ENCODE measurements at regions not wholly inside any gene's neighbourhood (a gene's known extent, or its start where the extent isn't known, plus 50 kb on each side); places are given as distances from the start of the nearest gene placed in this dataset.

GRCh38 chr4:58216461-58216860 is 1106.3 kb upstream of the IGFBP7 start:
- no peak for DNase-seq (ENCODE audit: low read depth in 2 of 3, low spot score in 2 of 3)

DNA sequence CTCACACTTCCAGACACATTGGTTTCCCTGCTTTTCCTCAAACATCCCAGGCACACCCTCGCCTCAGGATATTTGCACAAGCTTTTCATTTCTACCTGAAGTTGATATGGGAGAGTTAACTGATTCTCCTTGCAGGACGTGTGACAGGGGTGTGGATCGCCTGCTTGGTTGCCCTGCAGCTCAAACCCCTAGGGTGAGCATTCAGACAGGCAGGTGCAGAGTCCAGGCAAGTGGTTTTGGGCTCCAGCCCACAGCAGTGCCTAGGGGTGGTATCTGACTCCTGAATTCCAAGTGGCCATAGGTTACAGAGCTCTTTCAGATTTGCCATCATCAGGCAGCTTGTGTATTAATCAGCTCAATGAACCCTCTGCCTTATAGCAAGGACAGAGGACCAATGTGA is 1104.2 kb upstream of the IGFBP7 start:
- DNase-seq (ENCODE audit: low read depth in 2 of 3, low spot score in 2 of 3), result no peak

DNA sequence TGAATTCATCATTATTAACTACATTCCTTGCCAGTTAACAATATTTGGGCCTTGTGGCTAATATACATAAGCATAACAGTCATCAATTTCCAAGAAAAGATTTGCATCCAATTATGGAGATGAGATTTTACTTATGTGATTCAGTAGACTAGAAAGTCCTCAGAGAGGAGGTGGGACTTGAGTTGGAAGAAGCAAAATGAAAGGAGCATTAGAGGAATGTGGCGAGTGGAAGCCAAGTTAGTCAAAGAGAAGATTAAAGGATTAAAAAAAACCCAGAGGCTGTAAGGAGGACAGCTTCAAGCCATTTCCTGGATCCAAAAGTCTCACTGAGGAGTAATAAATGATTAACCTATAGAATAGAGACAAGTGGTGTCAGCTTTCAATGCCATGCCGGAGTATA is 1099.4 kb upstream of the IGFBP7 start:
- DNase-seq (ENCODE audit: low read depth in 2 of 3, low spot score in 2 of 3), result no peak

- no peak for DNase-seq (ENCODE audit: low read depth in 2 of 3, low spot score in 2 of 3)
These were observed 1098.8 kb upstream of the IGFBP7 start for GRCh38 chr4:58209001-58209400.

DNA sequence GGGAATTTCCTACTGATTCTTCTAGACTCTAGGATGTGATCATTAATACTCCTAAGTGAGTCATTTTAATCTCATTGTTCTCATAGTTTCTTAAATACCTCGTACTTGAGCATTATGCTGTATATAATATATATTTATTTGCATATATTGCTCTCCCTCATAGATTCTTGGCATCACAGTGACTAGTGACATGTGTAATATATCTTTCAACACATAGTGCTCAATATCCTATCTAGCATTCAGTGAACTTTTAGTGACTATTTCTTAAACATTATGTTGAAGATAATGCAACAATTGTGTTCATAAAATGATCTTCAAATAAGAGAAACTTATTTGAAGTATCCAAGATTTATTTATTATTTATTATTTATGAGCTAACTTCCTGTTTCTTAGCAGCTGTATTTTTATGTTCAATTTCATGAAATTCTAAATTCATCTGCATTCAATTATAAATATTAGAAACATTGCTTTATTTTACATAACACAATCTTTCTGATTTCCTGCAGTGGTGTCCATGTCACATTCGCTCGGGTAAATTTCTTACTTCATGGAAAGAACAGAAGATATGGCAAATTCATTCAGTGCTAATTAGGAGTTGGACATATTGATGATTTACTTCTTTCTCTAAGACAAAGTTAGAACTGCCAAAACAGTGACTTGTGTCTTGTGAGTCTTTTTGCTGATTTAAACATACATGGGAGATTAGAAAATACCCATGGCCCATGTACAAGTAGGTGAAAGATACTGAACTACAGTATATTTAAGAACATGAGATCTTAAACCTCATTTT is 1095.5 kb upstream of the IGFBP7 start:
- no peak for DNase-seq (ENCODE audit: low read depth in 2 of 3, low spot score in 2 of 3)

- no peak for DNase-seq (ENCODE audit: low read depth in 2 of 3, low spot score in 2 of 3)
These were observed 1082.0 kb upstream of the IGFBP7 start for GRCh38 chr4:58192217-58192616.

- DNase-seq (ENCODE audit: low read depth in 2 of 3, low spot score in 2 of 3), result no peak
These were observed 1080.9 kb upstream of the IGFBP7 start for GRCh38 chr4:58191109-58191508.

DNA sequence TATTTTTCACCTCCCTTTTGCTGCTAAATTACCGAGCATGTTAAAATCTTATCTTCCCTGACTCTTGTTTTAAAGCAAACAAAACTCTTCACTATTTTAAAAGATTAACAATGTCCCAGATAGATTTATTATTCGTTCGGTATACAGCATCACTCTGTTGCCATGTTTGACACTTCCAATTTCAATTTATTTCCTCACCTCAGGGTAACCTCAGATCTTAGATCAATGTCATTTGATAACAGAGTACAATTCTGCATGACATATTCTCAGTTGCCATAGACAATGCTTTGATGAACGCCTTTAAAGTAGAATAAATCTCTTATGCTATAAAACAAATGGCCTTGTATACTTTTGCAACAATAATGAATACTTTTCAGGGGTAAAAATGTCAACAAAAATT is 1078.1 kb upstream of the IGFBP7 start:
- DNase-seq (ENCODE audit: low read depth in 2 of 3, low spot score in 2 of 3), result no peak

DNA sequence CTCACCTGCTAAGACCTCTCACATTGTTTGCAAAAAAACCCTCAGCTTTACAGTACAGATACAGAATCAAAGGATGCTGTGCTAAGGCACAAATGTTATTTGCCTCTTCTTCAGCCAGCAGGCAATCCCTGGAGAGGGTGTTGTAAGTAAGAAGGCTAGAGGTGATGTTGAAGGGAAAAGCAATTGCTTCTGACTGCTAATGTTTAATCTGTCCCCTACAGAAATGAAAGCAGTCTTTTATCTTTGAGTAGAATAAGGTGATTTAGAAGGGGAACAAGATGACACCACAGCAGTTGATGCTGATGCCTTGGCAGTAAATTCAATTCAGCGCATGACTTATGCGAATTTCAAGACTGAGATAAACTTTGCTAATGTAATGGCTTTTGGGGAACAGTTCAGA is 1064.8 kb upstream of the IGFBP7 start:
- DNase-seq (ENCODE audit: low read depth in 2 of 3, low spot score in 2 of 3), result no peak

GRCh38 chr4:58166490-58166889 is 1056.3 kb upstream of the IGFBP7 start:
- no peak for DNase-seq (ENCODE audit: low read depth in 2 of 3, low spot score in 2 of 3)

GRCh38 chr4:58163156-58163555 is 1053.0 kb upstream of the IGFBP7 start:
- DNase-seq (ENCODE audit: low read depth in 2 of 3, low spot score in 2 of 3), result no peak

- no peak for DNase-seq (ENCODE audit: low read depth in 2 of 3, low spot score in 2 of 3)
These were observed 1039.4 kb upstream of the IGFBP7 start for GRCh38 chr4:58149404-58150085.

GRCh38 chr4:58144721-58145120 is 1034.5 kb upstream of the IGFBP7 start:
- no peak for DNase-seq (ENCODE audit: low read depth in 2 of 3, low spot score in 2 of 3)

GRCh38 chr4:58138786-58139668 is 1028.8 kb upstream of the IGFBP7 start:
- DNase-seq (ENCODE audit: low read depth in 2 of 3, low spot score in 2 of 3), result no peak

GRCh38 chr4:58136604-58137003 is 1026.4 kb upstream of the IGFBP7 start:
- DNase-seq (ENCODE audit: low read depth in 2 of 3, low spot score in 2 of 3), result no peak

DNA sequence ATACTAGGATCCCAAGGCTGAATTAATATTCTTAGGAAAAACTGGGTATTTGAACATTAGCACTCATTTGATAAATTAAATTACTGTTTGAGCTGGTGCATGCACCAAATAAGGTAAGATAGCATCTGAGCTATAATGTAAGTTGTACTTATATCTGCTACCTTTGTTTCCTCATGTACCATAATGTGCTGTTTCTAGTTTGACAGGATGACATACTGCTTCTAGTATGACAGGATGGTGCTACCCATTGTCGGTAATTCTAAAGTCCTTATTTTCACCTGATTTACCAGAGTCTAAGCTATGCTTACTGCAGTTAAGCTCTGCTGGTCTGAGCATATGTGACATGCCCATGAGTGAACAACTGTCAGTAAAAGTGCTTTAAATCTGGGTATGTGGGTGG is 1017.5 kb upstream of the IGFBP7 start:
- no peak for DNase-seq (ENCODE audit: low read depth in 2 of 3, low spot score in 2 of 3)

GRCh38 chr4:58119298-58119697 is 1009.1 kb upstream of the IGFBP7 start:
- no peak for DNase-seq (ENCODE audit: low read depth in 2 of 3, low spot score in 2 of 3)

DNA sequence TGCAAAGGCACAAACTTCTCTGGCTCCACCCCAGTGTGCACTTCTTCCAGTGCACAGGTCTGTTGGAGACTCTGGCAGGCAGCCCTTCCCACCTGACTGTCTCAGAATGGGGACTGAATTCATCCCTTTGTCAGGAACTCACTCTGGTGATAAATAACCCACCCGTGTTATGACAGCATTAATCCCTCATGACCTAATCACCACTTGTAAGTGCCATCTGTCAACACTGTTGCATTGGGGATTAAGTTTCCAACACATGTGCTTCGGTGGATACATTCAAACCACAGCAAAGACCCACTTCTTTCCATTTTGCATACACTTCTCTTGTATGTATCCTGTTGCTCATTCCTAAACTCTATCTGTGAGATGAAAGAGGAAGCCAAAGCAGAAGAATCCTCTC is 1002.9 kb upstream of the IGFBP7 start:
- DNase-seq (ENCODE audit: low read depth in 2 of 3, low spot score in 2 of 3), result no peak

GRCh38 chr4:58111818-58112217 is 1001.6 kb upstream of the IGFBP7 start:
- DNase-seq (ENCODE audit: low read depth in 2 of 3, low spot score in 2 of 3), result no peak

- no peak for DNase-seq (ENCODE audit: low read depth in 2 of 3, low spot score in 2 of 3)
These were observed 983.2 kb upstream of the IGFBP7 start for GRCh38 chr4:58093352-58093751.

GRCh38 chr4:58090539-58090938 is 980.4 kb upstream of the IGFBP7 start:
- no peak for DNase-seq (ENCODE audit: low read depth in 2 of 3, low spot score in 2 of 3)

- no peak for DNase-seq (ENCODE audit: low read depth in 2 of 3, low spot score in 2 of 3)
These were observed 971.2 kb upstream of the IGFBP7 start for GRCh38 chr4:58081356-58081755.

Data from activated CD8-positive, alpha-beta memory T cell treated with anti-CD3 and anti-CD28 coated beads for 48 hours (primary cell).